ES-I3 (cell line): ENCODE measurements at regions not wholly inside any gene's neighbourhood (a gene's known extent, or its start where the extent isn't known, plus 50 kb on each side); places are given as distances from the start of the nearest gene placed in this dataset.

Experiments
- H3K36me3 ChIP-seq: 2 replicates; pipeline ENCODE4 v1.6.1; 2013; ENCODE audit warnings: mild to moderate bottlenecking, low read length, control low read depth, moderate library complexity; ENCODE audit not compliant: insufficient read depth
- H3K4me1 ChIP-seq: 2 replicates; pipeline ENCODE4 v1.6.1; 2013; ENCODE audit warnings: mild to moderate bottlenecking, control low read depth, low read length; ENCODE audit not compliant: insufficient read depth
- H3K9ac ChIP-seq: 2 replicates; pipeline ENCODE4 v1.6.1; 2013; ENCODE audit warnings: low read depth, mild to moderate bottlenecking, low read length, moderate library complexity
- H3K9me3 ChIP-seq: 2 replicates; pipeline ENCODE4 v1.6.1; 2013; ENCODE audit warnings: mild to moderate bottlenecking, low read length, moderate library complexity; ENCODE audit not compliant: control insufficient read depth, insufficient read depth

DNA sequence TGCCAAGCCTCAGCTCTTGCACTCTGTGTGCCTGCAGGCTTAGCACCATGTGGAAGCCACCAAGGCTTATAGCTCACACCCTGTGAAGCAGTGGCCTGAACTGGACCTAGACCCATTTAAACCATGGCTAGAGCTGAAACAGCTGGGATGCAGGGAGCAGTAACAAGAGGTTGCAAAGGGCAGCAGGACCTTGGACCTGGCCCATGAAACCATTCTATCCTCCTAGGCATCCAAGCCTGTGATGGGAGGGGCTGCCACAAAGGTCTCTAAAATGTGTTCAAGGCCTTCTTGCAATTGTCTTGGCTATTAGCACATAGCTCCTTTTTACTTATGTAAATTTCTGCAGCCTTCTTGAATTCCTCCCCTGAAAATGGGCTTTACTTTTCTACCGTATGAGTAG is 57.9 kb upstream of the NPAP1 start:
- Histone ChIP-seq H3K9me3 (0 out of 2 replicates have a peak, but pooled peaks cover 6% of the 10 kb centered on the region), H3K9ac (no peak overlapping the region), H3K4me1 (no peaks in the 10 kb centered on the region), H3K36me3 (no peaks in the 10 kb centered on the region)

DNA sequence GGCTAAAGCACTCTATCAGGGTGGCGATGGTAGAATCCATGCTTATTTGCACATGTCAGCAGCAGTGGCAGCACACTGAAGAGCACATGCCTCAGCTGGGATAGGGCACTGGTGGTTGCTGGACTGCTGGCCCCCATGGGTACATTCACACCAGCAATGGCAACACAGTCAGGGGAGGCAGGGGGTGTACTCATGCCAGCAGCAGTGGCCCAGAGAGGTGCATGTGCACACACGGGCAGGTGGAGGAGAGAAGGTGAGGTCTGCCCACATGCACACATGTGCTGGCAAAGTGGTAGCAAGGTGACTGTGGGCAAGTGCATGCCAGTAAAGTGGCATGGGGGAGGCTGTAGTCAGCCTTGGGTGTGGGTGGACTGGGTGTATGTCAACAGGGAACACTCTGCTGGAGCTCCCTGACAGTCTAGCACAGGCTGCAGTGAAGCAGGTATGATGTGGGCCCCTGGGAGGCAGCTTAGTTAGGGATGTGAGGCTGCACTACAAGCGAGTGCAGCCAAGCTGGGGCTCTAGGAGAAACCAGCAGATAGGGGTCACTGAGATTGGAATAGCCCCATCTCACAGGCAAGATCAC is 53.9 kb upstream of the NPAP1 start:
- Histone ChIP-seq H3K9ac (no peak overlapping the region), H3K9me3 (0 out of 2 replicates have a peak, but pooled peaks cover 6% of the 10 kb centered on the region), H3K4me1 (no peaks in the 10 kb centered on the region)

More for the DNA sequence above, 53.9 kb upstream of the NPAP1 start:
- no peaks in the 10 kb centered on the region for H3K36me3 ChIP-seq
